Spleen (tissue), 7 donors: ENCODE measurements at regions not wholly inside any gene's neighbourhood (a gene's known extent, or its start where the extent isn't known, plus 50 kb on each side); places are given as distances from the start of the nearest gene placed in this dataset.

Experiments
- POLR2A ChIP-seq, 3 donors: fragments of 450-650 bp; IDR thresholded peaks; one replicate each; pipeline ENCODE4 v1.5.1; 2017; ENCODE audit warnings: antibody characterized with exemption in 3 of 3, mild to moderate bottlenecking in 1 of 3
- POLR2AphosphoS5 ChIP-seq, 3 donors: sonication (generic); formaldehyde crosslinking; IDR thresholded peaks; one replicate each; pipeline ENCODE4 v1.5.1; 2017; ENCODE audit warnings: antibody characterized with exemption in 3 of 3
- TF ChIP-seq, protein P1 (sequence below), 11 experiments: fragments of 200-600 bp in 7 of 11; fragments of 450-650 bp in 4 of 11; sonication (generic) in 4 of 11; IDR thresholded peaks in 8 of 11; conservative IDR thresholded peaks in 3 of 11; 1 replicate in 7 of 11; 2 replicates in 4 of 11; pipeline versions ENCODE4 v1.4.0 to v1.8.0; 2016 to 2021; ENCODE audit warnings: antibody characterized with exemption in 11 of 11, inconsistent platforms in 4 of 11, mild to moderate bottlenecking in 1 of 11
- donor health status: DM: no; HTN: no; CAD: no; lungs with moderate emphysema.
- donor health status: DM: no; HTN: no; CAD: no.
- donor health status: DM: no; HTN: no; CAD: no.

DNA sequence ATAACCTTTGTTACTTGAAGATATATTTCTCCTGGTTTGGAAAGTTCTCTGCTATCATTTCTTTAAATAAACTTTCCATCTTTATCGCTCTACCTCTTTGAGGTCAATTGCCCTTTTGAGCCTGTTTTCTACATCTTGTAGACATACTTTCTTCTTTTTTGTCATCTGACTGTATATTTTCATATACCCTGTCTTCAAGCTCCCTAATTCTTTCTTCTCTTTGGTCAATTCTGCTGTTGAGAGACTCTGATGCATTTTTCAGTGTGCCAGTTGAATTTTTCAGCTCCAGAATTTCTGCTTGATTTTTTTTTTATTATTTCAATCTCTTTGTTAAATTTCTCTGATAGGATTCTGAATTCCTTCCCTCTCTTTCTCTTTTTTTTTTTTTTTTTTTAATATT lies 511.2 kb upstream of the GRAMD2B start:
- TF ChIP-seq POLR2A (IDR thresholded peaks at IDR 0.05) (no peak), POLR2AphosphoS5 (IDR thresholded peaks at IDR 0.05) (no peak)
- TF ChIP-seq, protein P1, sequence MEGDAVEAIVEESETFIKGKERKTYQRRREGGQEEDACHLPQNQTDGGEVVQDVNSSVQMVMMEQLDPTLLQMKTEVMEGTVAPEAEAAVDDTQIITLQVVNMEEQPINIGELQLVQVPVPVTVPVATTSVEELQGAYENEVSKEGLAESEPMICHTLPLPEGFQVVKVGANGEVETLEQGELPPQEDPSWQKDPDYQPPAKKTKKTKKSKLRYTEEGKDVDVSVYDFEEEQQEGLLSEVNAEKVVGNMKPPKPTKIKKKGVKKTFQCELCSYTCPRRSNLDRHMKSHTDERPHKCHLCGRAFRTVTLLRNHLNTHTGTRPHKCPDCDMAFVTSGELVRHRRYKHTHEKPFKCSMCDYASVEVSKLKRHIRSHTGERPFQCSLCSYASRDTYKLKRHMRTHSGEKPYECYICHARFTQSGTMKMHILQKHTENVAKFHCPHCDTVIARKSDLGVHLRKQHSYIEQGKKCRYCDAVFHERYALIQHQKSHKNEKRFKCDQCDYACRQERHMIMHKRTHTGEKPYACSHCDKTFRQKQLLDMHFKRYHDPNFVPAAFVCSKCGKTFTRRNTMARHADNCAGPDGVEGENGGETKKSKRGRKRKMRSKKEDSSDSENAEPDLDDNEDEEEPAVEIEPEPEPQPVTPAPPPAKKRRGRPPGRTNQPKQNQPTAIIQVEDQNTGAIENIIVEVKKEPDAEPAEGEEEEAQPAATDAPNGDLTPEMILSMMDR (IDR thresholded peaks at IDR 0.05 in 8 of 11, conservative IDR thresholded peaks at IDR 0.05 in 3 of 11) = no peak
